H9 (cell line): ENCODE measurements at regions not wholly inside any gene's neighbourhood (a gene's known extent, or its start where the extent isn't known, plus 50 kb on each side); places are given as distances from the start of the nearest gene placed in this dataset.

Experiments used
- DNase-seq: peaks from one replicate; pipeline ENCODE4 v3.0.0-alpha.2; 2017
- H2AFZ ChIP-seq: one replicate; pipeline ENCODE4 v1.6.1; 2013; ENCODE audit warnings: mild to moderate bottlenecking, low read length, control low read depth, moderate library complexity
- H2AK5ac ChIP-seq: 2 replicates; pipeline ENCODE4 v1.6.1; 2013; ENCODE audit warnings: low read length, control low read depth, mixed read lengths; ENCODE audit not compliant: insufficient read length
- H2BK120ac ChIP-seq: one replicate; pipeline ENCODE4 v1.6.1; 2013; ENCODE audit warnings: low read depth, mild to moderate bottlenecking, low read length, control low read depth, inconsistent platforms; ENCODE audit not compliant: poor library complexity, severe bottlenecking
- H2BK12ac ChIP-seq: 2 replicates; pipeline ENCODE4 v1.6.1; 2013; ENCODE audit warnings: low read length, control low read depth, mixed read lengths, low read depth; ENCODE audit not compliant: insufficient read length
- H2BK15ac ChIP-seq: 2 replicates; pipeline ENCODE4 v1.6.1; 2013; ENCODE audit warnings: low read depth, low read length, control low read depth
- H2BK20ac ChIP-seq: one replicate; pipeline ENCODE4 v1.6.1; 2013; ENCODE audit warnings: low read depth, mild to moderate bottlenecking, low read length, control low read depth, inconsistent platforms; ENCODE audit not compliant: poor library complexity, severe bottlenecking
- H2BK5ac ChIP-seq: 2 replicates; pipeline ENCODE4 v1.6.1; 2013; ENCODE audit warnings: low read length, control low read depth, mixed read lengths; ENCODE audit not compliant: insufficient read length
- H3K14ac ChIP-seq: 2 replicates; pipeline ENCODE4 v1.6.1; 2013; ENCODE audit warnings: low read length, control low read depth; ENCODE audit not compliant: insufficient read depth
- H3K18ac ChIP-seq: 2 replicates; pipeline ENCODE4 v1.6.1; 2013; ENCODE audit warnings: low read depth, mild to moderate bottlenecking, mixed read lengths, low read length, control low read depth; ENCODE audit not compliant: insufficient read length
- H3K23ac ChIP-seq: 2 replicates; pipeline ENCODE4 v1.6.1; 2013; ENCODE audit warnings: low read length, control low read depth, mixed read lengths, low read depth; ENCODE audit not compliant: insufficient read length
- H3K23me2 ChIP-seq: 2 replicates; pipeline ENCODE4 v1.6.1; 2013; ENCODE audit warnings: low read depth, mild to moderate bottlenecking, mixed read lengths, low read length, control low read depth; ENCODE audit not compliant: insufficient read length, poor library complexity, severe bottlenecking
- H3K27ac ChIP-seq: 2 replicates; pipeline ENCODE4 v1.5.1; 2013; ENCODE audit warnings: low read length, control low read depth, mixed read lengths, low read depth; ENCODE audit not compliant: insufficient read length
- H3K27me3 ChIP-seq: 2 replicates; pipeline ENCODE4 v1.6.1; 2013; ENCODE audit warnings: low read length, control low read depth, inconsistent platforms; ENCODE audit not compliant: insufficient read depth
- H3K4ac ChIP-seq: 2 replicates; pipeline ENCODE4 v1.6.1; 2013; ENCODE audit warnings: low read depth, mild to moderate bottlenecking, control low read depth, inconsistent platforms, low read length, moderate library complexity
- H3K4me1 ChIP-seq: 2 replicates; pipeline ENCODE4 v1.6.1; 2013; ENCODE audit warnings: low read length, control low read depth, inconsistent platforms; ENCODE audit not compliant: insufficient read depth
- H3K4me2 ChIP-seq: 2 replicates; pipeline ENCODE4 v1.6.1; 2013; ENCODE audit warnings: low read length, control low read depth, mixed read lengths; ENCODE audit not compliant: insufficient read length, insufficient read depth
- H3K56ac ChIP-seq: 2 replicates; pipeline ENCODE4 v1.6.1; 2013; ENCODE audit warnings: low read depth, mild to moderate bottlenecking, mixed read lengths, low read length, control low read depth; ENCODE audit not compliant: insufficient read length
- H3K79me1 ChIP-seq: 2 replicates; pipeline ENCODE4 v1.6.1; 2013; ENCODE audit warnings: low read depth, mild to moderate bottlenecking, moderate library complexity, low read length, control low read depth, inconsistent platforms; ENCODE audit not compliant: insufficient read depth, poor library complexity, severe bottlenecking
- H3K79me2 ChIP-seq: 2 replicates; pipeline ENCODE4 v1.6.1; 2013; ENCODE audit warnings: low read length, control low read depth, inconsistent platforms; ENCODE audit not compliant: insufficient read depth
- H3K9ac ChIP-seq: 2 replicates; pipeline ENCODE4 v1.6.1; 2013; ENCODE audit warnings: low read length, control low read depth, mixed read lengths; ENCODE audit not compliant: insufficient read length; ENCODE audit errors: extremely low read depth
- H3K9me3 ChIP-seq: one replicate; pipeline ENCODE4 v1.6.1; 2013; ENCODE audit warnings: low read depth, low read length, inconsistent platforms; ENCODE audit not compliant: control insufficient read depth
- H3T11ph ChIP-seq: one replicate; pipeline ENCODE4 v1.6.1; 2013; ENCODE audit warnings: mild to moderate bottlenecking, low read length, control low read depth, inconsistent platforms
- H4K20me1 ChIP-seq: one replicate; pipeline ENCODE4 v1.6.1; 2013; ENCODE audit not compliant: control insufficient read depth, insufficient read length, insufficient read depth
- H4K5ac ChIP-seq: 2 replicates; pipeline ENCODE4 v1.6.1; 2013; ENCODE audit warnings: low read depth, mild to moderate bottlenecking, mixed read lengths, low read length, control low read depth; ENCODE audit not compliant: insufficient read length
- H4K8ac ChIP-seq: replicated peaks from 2 replicates; pipeline ENCODE4 v1.6.1; 2013; ENCODE audit warnings: low read length, control low read depth, mixed read lengths, low read depth; ENCODE audit not compliant: insufficient read length
- H4K91ac ChIP-seq: 2 replicates; pipeline ENCODE4 v1.6.1; 2013; ENCODE audit warnings: low read depth, mild to moderate bottlenecking, moderate library complexity, mixed read lengths, low read length, control low read depth; ENCODE audit not compliant: insufficient read length
- H3K27ac Mint-ChIP-seq, 3 experiments: 2 replicates in 2 of 3; 3 replicates in 1 of 3; pipeline ENCODE4 v1.8.0; 2020 to 2021; ENCODE audit warnings: mixed read lengths in 3 of 3, mild to moderate bottlenecking in 1 of 3, moderate library complexity in 1 of 3
- H3K27me3 Mint-ChIP-seq: 2 replicates; pipeline ENCODE4 v1.8.0; 2021; ENCODE audit warnings: low read depth, mild to moderate bottlenecking, moderate library complexity, mixed read lengths
- H3K36me3 Mint-ChIP-seq, 3 experiments: 2 replicates in 2 of 3; 3 replicates in 1 of 3; pipeline ENCODE4 v1.8.0; 2020 to 2021; ENCODE audit warnings: low read depth in 3 of 3, mixed read lengths in 3 of 3; ENCODE audit not compliant: insufficient read depth in 1 of 3
- H3K4me1 Mint-ChIP-seq, 2 experiments: 2 replicates each; pipeline ENCODE4 v1.8.0; 2020; ENCODE audit warnings: mixed read lengths in 2 of 2
- H3K4me3 Mint-ChIP-seq, 2 experiments: 2 replicates in 1 of 2; 3 replicates in 1 of 2; pipeline ENCODE4 v1.8.0; 2020 to 2021; ENCODE audit warnings: mild to moderate bottlenecking in 2 of 2, mixed read lengths in 2 of 2, moderate library complexity in 1 of 2
- H3K9me3 Mint-ChIP-seq, 2 experiments: 2 replicates in 1 of 2; 3 replicates in 1 of 2; pipeline ENCODE4 v1.8.0; 2020; ENCODE audit warnings: mild to moderate bottlenecking in 2 of 2, mixed read lengths in 2 of 2, moderate library complexity in 1 of 2
- CTCF ChIP-seq: fragments of 200-600 bp; sonication (generic); conservative IDR thresholded peaks from 3 replicates; pipeline ENCODE4 v1.8.0; 2021; ENCODE audit warnings: antibody characterized with exemption, mild to moderate bottlenecking
- WGBS: extraction: QIAGEN DNeasy Blood & Tissue Kit; methylation state at CpG from one replicate; pipeline ENCODE4 v1.1.7; 2013; ENCODE audit warnings: missing lambda C conversion rate, low lambda C conversion rate, mixed read lengths; ENCODE audit not compliant: insufficient read length; ENCODE audit errors: extremely low coverage; 5-methylcytosine and 5-hydroxymethylcytosine counted together

GRCh38 chr2:152858594-152859265 lies 140.3 kb downstream of the ARL6IP6 start:
- no peak overlapping the region for H2BK20ac ChIP-seq
- H3K18ac ChIP-seq = peak overlapping the region; percentile 15
- Mint-ChIP-seq H3K27me3 (peaks cover 2% of the 10 kb centered on the region; the same call in 1 of the 2 replicates), H3K4me1 (peaks cover 6 to 7% of the 10 kb centered on the region in 2 experiments; a peak in 3 of 4 replicates), H3K27ac (peak overlapping the region in 1 of 3 experiments; percentile 31; a peak in 1 of 7 replicates), H3K36me3 (peaks cover 15 to 25% (median 23%) of the 10 kb centered on the region in 3 experiments), H3K9me3 (peaks cover 29 to 34% of the 10 kb centered on the region in 2 experiments), H3K4me3 (no peak overlapping the region)
- H2BK15ac ChIP-seq = no peak overlapping the region
- no peak for TF ChIP-seq CTCF
- H3K4me2 ChIP-seq = no peak overlapping the region
- no peak overlapping the region for H3K23ac ChIP-seq
- no peaks in the 10 kb centered on the region for H4K20me1 ChIP-seq
- no peak overlapping the region for H3K4ac ChIP-seq
- no peaks in the 10 kb centered on the region for H3K79me1 ChIP-seq
- peak overlapping the region; percentile 19 for H2AFZ ChIP-seq
- peaks cover 2% of the 10 kb centered on the region; the same call in 1 of the 2 replicates for H3K4me1 ChIP-seq
- no peak for DNase-seq
- no peak overlapping the region for H3K14ac ChIP-seq
- H4K91ac ChIP-seq = no peak overlapping the region
- WGBS = no CpG with 5 or more reads among the region's 3 CpGs
- no peaks in the 10 kb centered on the region for H3K27me3 ChIP-seq
- peak overlapping the region; percentile 70 for H4K5ac ChIP-seq
- peaks cover 9% of the 10 kb centered on the region for H3K9me3 ChIP-seq
- H3K27ac ChIP-seq = no peak overlapping the region
- H2BK5ac ChIP-seq = no peak overlapping the region
- H2AK5ac ChIP-seq = no peak overlapping the region
- no peak overlapping the region for H4K8ac ChIP-seq
- no peak overlapping the region for H3K56ac ChIP-seq
- no peaks in the 10 kb centered on the region for H3K23me2 ChIP-seq
- H2BK12ac ChIP-seq = no peak overlapping the region
- H3T11ph ChIP-seq = no peak overlapping the region
- H3K9ac ChIP-seq = no peak overlapping the region
- no peaks in the 10 kb centered on the region for H3K79me2 ChIP-seq
- no peak overlapping the region for H2BK120ac ChIP-seq
